ENCODE measurements at regions not wholly inside any gene's neighbourhood (a gene's known extent, or its start where the extent isn't known, plus 50 kb on each side); places are given as distances from the start of the nearest gene placed in this dataset.
A peak's percentile ranks its signal among the peaks of the same experiment; 100 is the strongest.

- Mint-ChIP-seq H3K9me3 (peaks cover 2% of the 10 kb centered on the region in 2 experiments; a peak in 3 of 5 replicates), H3K4me3 (peak overlapping the region; percentile 70 to 87), H3K27ac (no peak overlapping the region), H3K4me1 (peaks cover 17 to 22% of the 10 kb centered on the region in 2 experiments), H3K27me3 (ENCODE audit: low read depth) (peaks cover 57% of the 10 kb centered on the region), H3K36me3 (ENCODE audit: insufficient read depth in 1 of 3, low read depth in 3 of 3) (no peaks in the 10 kb centered on the region; a peak in 1 of 7 replicates)
- Histone ChIP-seq H3K9ac (ENCODE audit: extremely low read depth, insufficient read length, low read length) (no peak overlapping the region), H2BK5ac (ENCODE audit: insufficient read length, low read length) (no peak overlapping the region), H3K56ac (ENCODE audit: insufficient read length, low read depth, low read length) (no peak overlapping the region), H3K4me1 (ENCODE audit: insufficient read depth, low read length) (no peaks in the 10 kb centered on the region), H3K4ac (ENCODE audit: low read depth, low read length) (no peak overlapping the region), H3K79me1 (ENCODE audit: insufficient read depth, low read depth, low read length, poor library complexity, severe bottlenecking) (no peaks in the 10 kb centered on the region), H4K91ac (ENCODE audit: insufficient read length, low read depth, low read length) (no peak overlapping the region), H3K18ac (ENCODE audit: insufficient read length, low read depth, low read length) (no peak overlapping the region), H4K5ac (ENCODE audit: insufficient read length, low read depth, low read length) (no peak overlapping the region), H3K14ac (ENCODE audit: insufficient read depth, low read length) (peak overlapping the region; percentile 7; the same call in 1 of the 2 replicates), H3K4me2 (ENCODE audit: insufficient read depth, insufficient read length, low read length) (peak overlapping the region; percentile 48), H3K23ac (ENCODE audit: insufficient read length, low read depth, low read length) (no peak overlapping the region), H3K27ac (ENCODE audit: insufficient read length, low read depth, low read length) (no peak overlapping the region), H2BK15ac (ENCODE audit: low read depth, low read length) (no peak overlapping the region), H3T11ph (ENCODE audit: low read length) (no peak overlapping the region), H3K79me2 (ENCODE audit: insufficient read depth, low read length) (no peaks in the 10 kb centered on the region), H2AK5ac (ENCODE audit: insufficient read length, low read length) (no peak overlapping the region), H3K9me3 (ENCODE audit: control insufficient read depth, low read depth, low read length) (no peaks in the 10 kb centered on the region), H3K27me3 (ENCODE audit: insufficient read depth, low read length) (no peaks in the 10 kb centered on the region; the same call in 1 of the 2 replicates), H4K20me1 (ENCODE audit: control insufficient read depth, insufficient read depth, insufficient read length) (no peaks in the 10 kb centered on the region), H2AFZ (ENCODE audit: low read length) (no peak overlapping the region), H2BK120ac (ENCODE audit: low read depth, low read length, poor library complexity, severe bottlenecking) (no peak overlapping the region), H4K8ac (replicated peaks; ENCODE audit: insufficient read length, low read depth, low read length) (no peak overlapping the region), H3K23me2 (ENCODE audit: insufficient read length, low read depth, low read length, poor library complexity, severe bottlenecking) (peaks cover 11% of the 10 kb centered on the region), H2BK20ac (ENCODE audit: low read depth, low read length, poor library complexity, severe bottlenecking) (no peak overlapping the region), H2BK12ac (ENCODE audit: insufficient read length, low read depth, low read length) (no peak overlapping the region)
- WGBS (ENCODE audit: extremely low coverage, insufficient read length, low lambda C conversion rate), result no CpG with 5 or more reads among the region's 45 CpGs
- peak; percentile 89 for DNase-seq
- TF ChIP-seq CTCF (conservative IDR thresholded peaks at IDR 0.05), result no peak
Observed at GRCh38 chr10:42932735-42933447, 144.0 kb upstream of the RET start.

Measured in H9 (cell line).